Hepatocyte (in vitro differentiated cells): ENCODE measurements at regions not wholly inside any gene's neighbourhood (a gene's known extent, or its start where the extent isn't known, plus 50 kb on each side); places are given as distances from the start of the nearest gene placed in this dataset.

Experiments
- DNase-seq: peaks from one replicate; pipeline ENCODE4 v3.0.0-alpha.2; 2016; ENCODE audit warnings: low spot score
- H2AFZ ChIP-seq: fragments of 200-600 bp; sonication (generic); 2 replicates; pipeline ENCODE4 v1.6.0; 2016; ENCODE audit warnings: antibody characterized with exemption, mild to moderate bottlenecking
- H3K27ac ChIP-seq: fragments of 200-600 bp; sonication (generic); 2 replicates; pipeline ENCODE4 v1.5.1; 2016; ENCODE audit warnings: mild to moderate bottlenecking
- H3K27me3 ChIP-seq: fragments of 200-600 bp; sonication (generic); 2 replicates; pipeline ENCODE4 v1.6.1; 2016
- H3K36me3 ChIP-seq: fragments of 200-600 bp; sonication (generic); replicated peaks from 2 replicates; pipeline ENCODE4 v1.5.1; 2016; ENCODE audit warnings: low read depth; ENCODE audit not compliant: insufficient read depth
- H3K4me1 ChIP-seq: fragments of 200-600 bp; sonication (generic); 2 replicates; pipeline ENCODE4 v1.5.1; 2016; ENCODE audit warnings: mild to moderate bottlenecking, moderate library complexity; ENCODE audit not compliant: insufficient read depth
- H3K4me2 ChIP-seq: fragments of 200-600 bp; sonication (generic); 2 replicates; pipeline ENCODE4 v1.6.0; 2016
- H3K4me3 ChIP-seq: fragments of 200-600 bp; sonication (generic); 2 replicates; pipeline ENCODE4 v1.5.1; 2016; ENCODE audit warnings: mild to moderate bottlenecking
- H3K79me2 ChIP-seq: fragments of 200-600 bp; sonication (generic); 2 replicates; pipeline ENCODE4 v1.6.0; 2017; ENCODE audit warnings: mild to moderate bottlenecking
- H3K9me2 ChIP-seq: fragments of 200-600 bp; sonication (generic); replicated peaks from 2 replicates; pipeline ENCODE4 v1.6.0; 2017; ENCODE audit warnings: mild to moderate bottlenecking; ENCODE audit not compliant: insufficient read depth
- H3K9me3 ChIP-seq: fragments of 200-600 bp; sonication (generic); 2 replicates; pipeline ENCODE4 v1.5.1; 2016; ENCODE audit warnings: low read depth, mild to moderate bottlenecking
- H4K20me1 ChIP-seq: fragments of 200-600 bp; sonication (generic); 2 replicates; pipeline ENCODE4 v1.6.0; 2016; ENCODE audit warnings: mild to moderate bottlenecking; ENCODE audit not compliant: insufficient read depth, poor library complexity, severe bottlenecking
- EZH2 ChIP-seq: fragments of 200-600 bp; sonication (generic); IDR thresholded peaks from 2 replicates; pipeline ENCODE4 v1.6.1; 2016; ENCODE audit warnings: antibody characterized with exemption, mild to moderate bottlenecking, borderline replicate concordance
- EZH2phosphoT487 ChIP-seq: fragments of 200-600 bp; sonication (generic); IDR thresholded peaks from one replicate; pipeline ENCODE4 v1.6.1; 2018; ENCODE audit warnings: antibody characterized with exemption, mild to moderate bottlenecking, low read depth, moderate library complexity; ENCODE audit not compliant: unreplicated experiment, severe bottlenecking
- WGBS: methylation state at CpG from one replicate; pipeline ENCODE4 v1.1.6; 2016; ENCODE audit warnings: low lambda C conversion rate; ENCODE audit errors: missing lambda C conversion rate; 5-methylcytosine and 5-hydroxymethylcytosine counted together
- TF ChIP-seq, protein P1 (sequence below): fragments of 200-600 bp; sonication (generic); IDR thresholded peaks from 2 replicates; pipeline ENCODE4 v1.5.1; 2016; ENCODE audit warnings: antibody characterized with exemption, mild to moderate bottlenecking; ENCODE audit not compliant: poor library complexity

DNA sequence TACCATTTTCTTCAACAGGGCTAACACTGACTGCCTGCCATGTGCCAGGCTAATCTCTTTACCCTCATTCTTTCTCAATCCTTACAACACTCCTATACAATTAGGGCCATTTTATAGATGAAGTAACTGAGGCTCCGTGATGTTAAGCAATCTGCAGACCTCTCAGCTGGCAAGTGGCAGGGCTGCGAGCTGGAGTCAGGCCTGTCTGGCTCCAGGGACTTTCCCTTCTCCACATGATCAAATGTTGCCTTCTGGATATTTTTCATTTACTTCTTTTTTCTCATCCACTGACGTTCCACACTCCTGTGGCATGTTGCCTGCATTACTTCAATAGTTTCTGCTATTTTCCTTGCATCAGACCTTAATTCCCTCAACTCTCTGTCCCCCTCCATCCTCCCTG, 55.2 kb upstream of the TAGAP start:
- Histone ChIP-seq H3K4me1 (peaks cover 18% of the 10 kb centered on the region), H3K79me2 (no peaks in the 10 kb centered on the region), H3K27ac (no peak overlapping the region), H3K4me2 (no peak overlapping the region), H3K4me3 (no peak overlapping the region), H3K36me3 (no peaks in the 10 kb centered on the region), H3K27me3 (no peaks in the 10 kb centered on the region), H3K9me3 (no peaks in the 10 kb centered on the region), H2AFZ (no peak overlapping the region), H4K20me1 (no peaks in the 10 kb centered on the region), H3K9me2 (no peaks in the 10 kb centered on the region)
- DNase-seq = no peak
- WGBS = 50% methylated on average over 3 of the region's 3 CpGs
- TF ChIP-seq EZH2 (no peak), EZH2phosphoT487 (no peak)
- TF ChIP-seq, protein P1, sequence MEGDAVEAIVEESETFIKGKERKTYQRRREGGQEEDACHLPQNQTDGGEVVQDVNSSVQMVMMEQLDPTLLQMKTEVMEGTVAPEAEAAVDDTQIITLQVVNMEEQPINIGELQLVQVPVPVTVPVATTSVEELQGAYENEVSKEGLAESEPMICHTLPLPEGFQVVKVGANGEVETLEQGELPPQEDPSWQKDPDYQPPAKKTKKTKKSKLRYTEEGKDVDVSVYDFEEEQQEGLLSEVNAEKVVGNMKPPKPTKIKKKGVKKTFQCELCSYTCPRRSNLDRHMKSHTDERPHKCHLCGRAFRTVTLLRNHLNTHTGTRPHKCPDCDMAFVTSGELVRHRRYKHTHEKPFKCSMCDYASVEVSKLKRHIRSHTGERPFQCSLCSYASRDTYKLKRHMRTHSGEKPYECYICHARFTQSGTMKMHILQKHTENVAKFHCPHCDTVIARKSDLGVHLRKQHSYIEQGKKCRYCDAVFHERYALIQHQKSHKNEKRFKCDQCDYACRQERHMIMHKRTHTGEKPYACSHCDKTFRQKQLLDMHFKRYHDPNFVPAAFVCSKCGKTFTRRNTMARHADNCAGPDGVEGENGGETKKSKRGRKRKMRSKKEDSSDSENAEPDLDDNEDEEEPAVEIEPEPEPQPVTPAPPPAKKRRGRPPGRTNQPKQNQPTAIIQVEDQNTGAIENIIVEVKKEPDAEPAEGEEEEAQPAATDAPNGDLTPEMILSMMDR = no peak

DNA sequence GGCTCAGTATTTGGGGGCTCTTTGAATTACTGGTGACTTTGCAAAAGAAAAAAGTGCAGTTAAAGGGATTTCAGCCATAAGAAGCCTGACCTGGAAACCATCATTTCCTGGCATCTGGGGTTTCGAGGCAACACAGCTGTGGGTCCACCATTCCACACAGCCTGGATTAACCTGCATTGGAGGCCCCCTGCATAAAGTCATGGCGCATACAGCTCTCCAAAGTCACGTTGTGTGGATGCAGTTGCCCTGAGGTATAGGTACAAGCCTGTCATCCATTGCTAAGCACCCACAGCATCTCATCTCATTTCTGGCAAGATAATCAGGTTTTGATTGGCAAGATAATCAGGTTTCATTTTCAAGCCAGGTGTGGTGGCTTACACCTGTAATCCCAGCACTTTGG, 54.5 kb upstream of the TAGAP start:
- TF ChIP-seq EZH2phosphoT487 (no peak), EZH2 (no peak)
- TF ChIP-seq, protein P1 = no peak
- Histone ChIP-seq H2AFZ (no peak overlapping the region), H3K4me2 (no peak overlapping the region), H3K27me3 (no peaks in the 10 kb centered on the region), H3K79me2 (no peaks in the 10 kb centered on the region), H3K36me3 (no peaks in the 10 kb centered on the region), H3K9me2 (no peaks in the 10 kb centered on the region), H3K27ac (no peak overlapping the region), H3K4me1 (peaks cover 18% of the 10 kb centered on the region), H4K20me1 (no peaks in the 10 kb centered on the region), H3K4me3 (no peak overlapping the region), H3K9me3 (no peaks in the 10 kb centered on the region)
- no peak for DNase-seq
- 95% methylated on average over 3 of the region's 3 CpGs for WGBS

DNA sequence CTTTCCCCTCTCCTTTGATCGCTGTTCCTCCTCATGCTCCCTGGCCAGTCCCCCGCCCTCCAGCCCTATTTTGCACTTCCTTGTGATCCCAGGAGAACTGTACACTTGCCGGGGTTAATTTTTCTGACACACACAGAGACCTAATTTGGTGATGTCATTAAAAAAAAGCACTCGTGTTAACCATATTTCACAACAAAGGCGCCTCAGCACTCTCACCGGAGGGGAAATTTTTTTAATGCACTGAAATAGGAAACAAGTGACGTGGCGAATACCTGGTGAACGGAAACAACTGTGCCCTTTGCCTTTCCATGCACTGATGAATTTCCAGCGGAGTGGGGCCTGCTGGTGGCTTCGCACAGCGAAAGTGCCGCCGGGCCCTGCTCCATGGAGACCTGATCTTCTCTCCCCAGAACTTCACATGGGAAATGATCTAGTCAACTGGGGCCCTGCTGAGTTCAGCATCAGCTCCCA, 53.9 kb upstream of the TAGAP start:
- WGBS = 92% methylated on average over 14 of the region's 14 CpGs
- Histone ChIP-seq H4K20me1 (no peaks in the 10 kb centered on the region), H3K36me3 (no peaks in the 10 kb centered on the region), H3K27me3 (no peaks in the 10 kb centered on the region), H3K9me2 (no peaks in the 10 kb centered on the region), H3K27ac (no peak overlapping the region), H2AFZ (no peak overlapping the region), H3K4me2 (no peak overlapping the region), H3K9me3 (no peaks in the 10 kb centered on the region), H3K4me1 (peaks cover 16% of the 10 kb centered on the region), H3K79me2 (no peaks in the 10 kb centered on the region), H3K4me3 (no peak overlapping the region)
- DNase-seq = no peak
- TF ChIP-seq EZH2 = no peak

DNA sequence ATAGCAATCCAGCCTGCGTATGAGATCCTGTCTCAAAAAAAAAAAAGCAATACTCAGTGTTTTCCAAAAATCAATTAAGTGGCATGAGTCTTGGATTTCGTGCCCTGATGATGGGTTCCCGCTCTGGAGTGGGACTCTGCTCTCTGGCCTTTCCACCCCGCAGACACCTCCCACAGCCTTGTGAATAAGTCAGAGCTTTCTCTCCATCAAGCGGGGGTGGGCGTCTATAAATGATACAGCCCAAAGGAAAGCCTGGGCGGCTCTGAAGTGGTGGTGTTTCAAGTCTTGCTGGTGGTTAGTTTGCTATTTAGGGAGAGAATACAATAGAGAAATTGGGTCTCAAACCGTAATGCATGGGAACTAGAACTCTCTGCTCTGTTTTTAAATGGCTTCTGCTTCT, 52.5 kb upstream of the TAGAP start:
- Histone ChIP-seq H3K9me2 (no peaks in the 10 kb centered on the region), H3K4me3 (no peak overlapping the region), H4K20me1 (no peaks in the 10 kb centered on the region), H3K27ac (no peak overlapping the region), H3K4me2 (no peak overlapping the region), H3K36me3 (no peaks in the 10 kb centered on the region), H3K9me3 (no peaks in the 10 kb centered on the region), H3K4me1 (peaks cover 15% of the 10 kb centered on the region), H2AFZ (no peak overlapping the region), H3K27me3 (no peaks in the 10 kb centered on the region), H3K79me2 (no peaks in the 10 kb centered on the region)
- no peak for TF ChIP-seq EZH2
- TF ChIP-seq, protein P1 = no peak
- no peak for TF ChIP-seq EZH2phosphoT487
- 94% methylated on average over 8 of the region's 8 CpGs for WGBS
- DNase-seq = no peak
